ENCODE measurements at regions not wholly inside any gene's neighbourhood (a gene's known extent, or its start where the extent isn't known, plus 50 kb on each side); places are given as distances from the start of the nearest gene placed in this dataset.

- no peak for TF ChIP-seq CTCF (IDR thresholded peaks at IDR 0.05)
- Histone ChIP-seq H3K4me1 (ENCODE audit: control insufficient read depth in 1 of 2, insufficient read depth in 1 of 2, low read depth in 1 of 2, low read length in 1 of 2) (no peaks in the 10 kb centered on the region), H3K27ac (no peak overlapping the region), H3K9me3 (no peaks in the 10 kb centered on the region), H3K4me3 (ENCODE audit: low read depth in 1 of 2, low read length in 1 of 2) (no peak overlapping the region), H3K36me3 (no peaks in the 10 kb centered on the region), H3K27me3 (peaks cover 20% of the 10 kb centered on the region)
Observed at GRCh38 chr15:94107652-94108051, 123.7 kb upstream of the MCTP2 start.

DNA sequence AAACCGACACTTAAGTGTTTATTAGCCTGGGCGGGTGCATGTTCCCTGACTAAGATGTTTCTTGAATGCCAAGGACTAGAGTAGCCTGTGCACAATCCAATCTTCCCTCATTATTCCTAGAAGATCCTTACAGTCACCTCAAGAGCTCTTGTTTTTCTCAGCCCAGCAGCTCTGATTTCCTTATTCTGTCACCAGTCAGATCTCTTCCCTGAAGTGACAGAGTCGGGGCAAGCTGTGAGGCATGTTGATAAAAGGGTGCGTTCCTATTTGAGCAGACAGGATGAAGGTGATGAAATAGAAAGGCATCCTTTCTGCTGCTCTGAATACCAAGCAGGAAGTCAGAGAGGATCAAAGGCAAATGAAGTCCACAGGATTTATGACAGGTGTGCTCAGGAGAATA, 125.6 kb upstream of the MCTP2 start:
- Histone ChIP-seq H3K27me3 (peaks cover 8% of the 10 kb centered on the region), H3K4me3 (ENCODE audit: low read depth in 1 of 2, low read length in 1 of 2) (no peak overlapping the region), H3K9me3 (no peaks in the 10 kb centered on the region), H3K36me3 (no peaks in the 10 kb centered on the region), H3K27ac (no peak overlapping the region), H3K4me1 (ENCODE audit: control insufficient read depth in 1 of 2, insufficient read depth in 1 of 2, low read depth in 1 of 2, low read length in 1 of 2) (no peaks in the 10 kb centered on the region)
- TF ChIP-seq CTCF (IDR thresholded peaks at IDR 0.05) = no peak

- H3K27ac ChIP-seq = no peak overlapping the region
- H3K4me3 ChIP-seq (ENCODE audit: low read depth in 1 of 2, low read length in 1 of 2) = no peak overlapping the region
- H3K27me3 ChIP-seq = peaks cover 2% of the 10 kb centered on the region
- H3K36me3 ChIP-seq = no peaks in the 10 kb centered on the region
- H3K4me1 ChIP-seq (ENCODE audit: control insufficient read depth in 1 of 2, insufficient read depth in 1 of 2, low read depth in 1 of 2, low read length in 1 of 2) = no peaks in the 10 kb centered on the region
- H3K9me3 ChIP-seq = no peaks in the 10 kb centered on the region
- TF ChIP-seq CTCF (IDR thresholded peaks at IDR 0.05) = no peak
Observed at GRCh38 chr15:94100863-94101262, 130.5 kb upstream of the MCTP2 start.

GRCh38 chr15:94099574-94099960, 131.8 kb upstream of the MCTP2 start:
- no peak for TF ChIP-seq CTCF (IDR thresholded peaks at IDR 0.05)
- no peaks in the 10 kb centered on the region for H3K4me1 ChIP-seq (ENCODE audit: control insufficient read depth in 1 of 2, insufficient read depth in 1 of 2, low read depth in 1 of 2, low read length in 1 of 2)
- H3K36me3 ChIP-seq = no peaks in the 10 kb centered on the region
- no peaks in the 10 kb centered on the region for H3K9me3 ChIP-seq
- H3K27me3 ChIP-seq = no peaks in the 10 kb centered on the region
- H3K27ac ChIP-seq = no peak overlapping the region
- H3K4me3 ChIP-seq (ENCODE audit: low read depth in 1 of 2, low read length in 1 of 2) = no peak overlapping the region

DNA sequence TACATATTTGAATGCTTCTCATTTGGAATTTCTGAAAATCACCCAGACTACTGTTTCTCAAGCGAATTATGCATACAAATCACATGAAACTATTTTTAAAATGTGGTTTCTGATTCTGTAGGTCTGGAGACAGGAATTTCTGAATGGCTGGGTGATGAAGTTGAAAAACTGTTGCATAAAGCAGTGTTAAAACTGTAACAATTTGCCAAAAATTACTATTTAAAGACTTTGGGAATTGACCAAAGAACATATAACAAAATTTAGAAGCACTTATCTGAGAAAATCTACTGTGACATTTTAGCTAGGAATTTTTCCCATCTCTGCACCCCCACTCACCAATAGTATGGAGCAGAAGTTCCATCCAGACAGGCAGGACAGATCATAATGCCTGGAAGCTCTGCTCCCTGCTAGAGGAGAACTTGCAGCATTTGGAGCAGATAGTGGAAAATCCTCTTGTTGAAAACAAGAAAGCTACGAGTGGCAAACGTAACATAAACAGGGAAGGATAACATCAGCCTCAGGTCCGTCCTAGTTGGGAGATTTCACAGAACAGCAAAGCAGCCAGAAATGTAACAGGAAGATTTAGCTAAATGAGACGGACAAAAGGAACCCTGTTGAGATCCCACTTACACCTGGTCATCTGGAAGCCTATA, 132.3 kb upstream of the MCTP2 start:
- H3K27me3 ChIP-seq = no peaks in the 10 kb centered on the region
- no peaks in the 10 kb centered on the region for H3K36me3 ChIP-seq
- H3K27ac ChIP-seq = no peak overlapping the region
- H3K4me1 ChIP-seq (ENCODE audit: control insufficient read depth in 1 of 2, insufficient read depth in 1 of 2, low read depth in 1 of 2, low read length in 1 of 2) = no peaks in the 10 kb centered on the region
- TF ChIP-seq CTCF (IDR thresholded peaks at IDR 0.05) = no peak
- H3K9me3 ChIP-seq = no peaks in the 10 kb centered on the region
- no peak overlapping the region for H3K4me3 ChIP-seq (ENCODE audit: low read depth in 1 of 2, low read length in 1 of 2)

DNA sequence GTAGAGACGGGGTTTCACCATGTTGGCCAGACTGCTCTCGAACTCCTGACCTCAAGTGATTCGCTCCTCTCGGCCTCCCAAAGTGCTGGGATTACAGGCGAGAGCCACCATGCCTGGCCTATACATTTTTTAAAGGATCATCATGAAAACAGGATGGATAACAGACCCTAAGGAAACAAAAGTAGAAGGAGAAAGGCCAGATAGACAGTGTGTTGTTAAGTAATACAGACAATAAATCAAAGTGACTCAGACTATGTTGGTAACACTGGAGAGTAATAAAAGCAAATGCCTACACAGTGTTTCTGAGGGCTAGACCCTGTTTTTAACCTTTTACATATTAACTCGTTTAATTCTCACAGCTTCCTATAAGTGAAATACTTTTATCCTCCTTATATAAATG, 133.8 kb upstream of the MCTP2 start:
- no peaks in the 10 kb centered on the region for H3K9me3 ChIP-seq
- no peaks in the 10 kb centered on the region for H3K27me3 ChIP-seq
- H3K27ac ChIP-seq = no peak overlapping the region
- H3K4me1 ChIP-seq (ENCODE audit: control insufficient read depth in 1 of 2, insufficient read depth in 1 of 2, low read depth in 1 of 2, low read length in 1 of 2) = no peaks in the 10 kb centered on the region
- no peaks in the 10 kb centered on the region for H3K36me3 ChIP-seq
- H3K4me3 ChIP-seq (ENCODE audit: low read depth in 1 of 2, low read length in 1 of 2) = no peak overlapping the region
- TF ChIP-seq CTCF (IDR thresholded peaks at IDR 0.05) = no peak

Measured in neutrophil (primary cell).